ENCODE measurements at regions not wholly inside any gene's neighbourhood (a gene's known extent, or its start where the extent isn't known, plus 50 kb on each side); places are given as distances from the start of the nearest gene placed in this dataset.

DNA sequence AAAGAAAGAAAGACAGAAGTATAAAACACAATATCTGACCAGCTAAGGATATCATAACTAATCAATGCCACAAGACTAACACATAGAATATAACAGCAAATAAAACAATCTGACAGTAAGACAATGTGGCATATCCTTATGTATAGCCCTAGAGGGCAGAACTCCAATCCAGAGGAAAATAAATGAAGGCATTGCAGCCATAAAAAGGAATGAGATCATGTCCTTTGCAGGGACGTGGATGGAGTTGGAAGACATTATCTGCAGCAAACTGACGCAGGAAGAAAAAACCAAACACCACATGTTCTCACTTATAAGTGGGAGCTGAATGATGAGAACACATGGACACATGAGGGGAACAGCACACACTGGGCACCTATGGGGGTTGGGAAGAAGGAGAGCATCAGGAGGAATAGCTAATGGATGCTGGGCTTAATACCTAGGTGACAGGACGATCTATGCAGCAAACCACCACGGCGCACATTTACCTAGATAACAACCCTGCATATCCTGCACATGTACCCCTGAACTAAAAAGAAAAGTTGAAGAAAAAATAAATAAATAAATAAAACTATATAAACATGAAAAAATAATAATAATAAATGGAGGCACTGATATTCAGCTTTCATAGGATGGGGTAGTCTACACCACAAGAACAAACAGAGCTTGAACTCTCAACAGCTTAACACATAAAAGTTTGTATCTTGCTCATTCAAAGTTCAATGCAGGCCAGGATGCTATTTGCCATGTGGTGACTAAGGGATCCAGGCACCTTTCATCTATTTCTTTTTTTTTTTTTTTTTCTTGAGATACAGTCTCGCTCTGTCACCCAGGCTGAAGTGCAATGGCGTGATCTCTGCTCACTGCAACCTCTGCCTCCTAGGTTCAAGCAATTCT, 66.1 kb upstream of the KAT6B start:
- DNase-seq, result no peak
- WGBS, 2 donors, result 94 to 95% methylated on average over 7 of the region's 7 CpGs
- no peak overlapping the region for H3K4me3 ChIP-seq (replicated peaks in 1 of 3)
- H3K36me3 ChIP-seq, result no peaks in the 10 kb centered on the region
- H3K4me1 ChIP-seq, result no peaks in the 10 kb centered on the region
- H3K27me3 ChIP-seq, result no peaks in the 10 kb centered on the region
- TF ChIP-seq POLR2A (IDR thresholded peaks at IDR 0.05), result no peak
- TF ChIP-seq CTCF (IDR thresholded peaks at IDR 0.05), result no peak
- intact Hi-C loops (cut with DNase I), result no loop called here
- no peaks in the 10 kb centered on the region for H3K9me3 ChIP-seq
- H3K27ac ChIP-seq, result no peak overlapping the region

- H3K27me3 ChIP-seq, result no peaks in the 10 kb centered on the region
- H3K36me3 ChIP-seq, result no peaks in the 10 kb centered on the region
- no peak overlapping the region for H3K4me3 ChIP-seq (replicated peaks in 1 of 3)
- H3K27ac ChIP-seq, result no peak overlapping the region
- no peaks in the 10 kb centered on the region for H3K9me3 ChIP-seq
- no peak for TF ChIP-seq POLR2A (IDR thresholded peaks at IDR 0.05)
- TF ChIP-seq CTCF (IDR thresholded peaks at IDR 0.05), result no peak
- no peak for DNase-seq
- intact Hi-C loops (cut with DNase I), result no loop called here
- 89 to 93% methylated on average over 17 of the region's 17 CpGs for WGBS, 2 donors
- no peaks in the 10 kb centered on the region for H3K4me1 ChIP-seq
Measured at GRCh38 chr10:74763934-74764591, 62.3 kb upstream of the KAT6B start.

GRCh38 chr10:74765465-74765975, 60.9 kb upstream of the KAT6B start:
- H3K4me3 ChIP-seq (replicated peaks in 1 of 3), result no peak overlapping the region
- no peaks in the 10 kb centered on the region for H3K27me3 ChIP-seq
- no peak for DNase-seq
- 86% methylated on average over 10 of the region's 10 CpGs for WGBS, 2 donors
- H3K36me3 ChIP-seq, result no peaks in the 10 kb centered on the region
- no peaks in the 10 kb centered on the region for H3K4me1 ChIP-seq
- intact Hi-C loops (cut with DNase I), result no loop called here
- H3K27ac ChIP-seq, result no peak overlapping the region
- H3K9me3 ChIP-seq, result no peaks in the 10 kb centered on the region
- no peak for TF ChIP-seq CTCF (IDR thresholded peaks at IDR 0.05)
- no peak for TF ChIP-seq POLR2A (IDR thresholded peaks at IDR 0.05)

- DNase-seq, result no peak
- Histone ChIP-seq H3K9me3 (no peaks in the 10 kb centered on the region), H3K27me3 (no peaks in the 10 kb centered on the region), H3K27ac (no peak overlapping the region), H3K4me3 (replicated peaks in 1 of 3) (no peak overlapping the region), H3K36me3 (no peaks in the 10 kb centered on the region), H3K4me1 (no peaks in the 10 kb centered on the region)
- intact Hi-C loops (cut with DNase I), result no loop called here
- TF ChIP-seq POLR2A (IDR thresholded peaks at IDR 0.05) (no peak), CTCF (IDR thresholded peaks at IDR 0.05) (no peak)
- WGBS, 2 donors, result 74 to 83% methylated on average over 7 of the region's 7 CpGs
Measured at GRCh38 chr10:74766501-74766900, 59.9 kb upstream of the KAT6B start.

- no peak overlapping the region for H3K27ac ChIP-seq
- H3K4me3 ChIP-seq (replicated peaks in 1 of 3), result no peak overlapping the region
- TF ChIP-seq POLR2A (IDR thresholded peaks at IDR 0.05) (no peak), CTCF (IDR thresholded peaks at IDR 0.05) (no peak)
- DNase-seq, result no peak
- no peaks in the 10 kb centered on the region for H3K9me3 ChIP-seq
- H3K36me3 ChIP-seq, result no peaks in the 10 kb centered on the region
- intact Hi-C loops (cut with DNase I), result no loop called here
- H3K4me1 ChIP-seq, result no peaks in the 10 kb centered on the region
- no peaks in the 10 kb centered on the region for H3K27me3 ChIP-seq
Measured at GRCh38 chr10:74770400-74770799, 56.0 kb upstream of the KAT6B start.

Data from thyroid gland (tissue), 4 donors.